Upper lobe of left lung (tissue), 6 donors: ENCODE measurements at regions not wholly inside any gene's neighbourhood (a gene's known extent, or its start where the extent isn't known, plus 50 kb on each side); places are given as distances from the start of the nearest gene placed in this dataset.

Experiments used
- ATAC-seq, 2 donors: fragments of 200-7000 bp; cut with Tn5 transposase; one replicate each; pipeline ENCODE4 v1.9.1; 2022; ENCODE audit warnings: mild to moderate bottlenecking in 2 of 2, moderate library complexity in 2 of 2; ENCODE audit not compliant: low FRiP score in 2 of 2
- DNase-seq, 2 donors: peaks; one replicate each; pipeline ENCODE4 v3.0.0-alpha.2; 2019 to 2020
- H3K27ac ChIP-seq, 4 donors: fragments of 200-600 bp; sonication (generic); one replicate each; pipeline ENCODE4 v1.5.1; 2016 to 2019
- H3K27me3 ChIP-seq, 4 donors: fragments of 200-600 bp; sonication (generic); one replicate each; pipeline ENCODE4 v1.5.1; 2017 to 2019
- H3K36me3 ChIP-seq, 4 donors: fragments of 200-600 bp; sonication (generic); one replicate each; pipeline ENCODE4 v1.5.1; 2016 to 2019
- H3K4me1 ChIP-seq, 4 donors: fragments of 200-600 bp; sonication (generic); one replicate each; pipeline ENCODE4 v1.5.1; 2018 to 2019
- H3K4me3 ChIP-seq, 4 donors: fragments of 200-600 bp; sonication (generic); one replicate each; pipeline ENCODE4 v1.5.1; 2017 to 2019; ENCODE audit warnings: mild to moderate bottlenecking in 2 of 4, moderate library complexity in 1 of 4
- H3K9me3 ChIP-seq, 4 donors: fragments of 200-600 bp; sonication (generic); one replicate each; pipeline ENCODE4 v1.5.1; 2018 to 2019
- EP300 ChIP-seq, 4 donors: sonication (generic); formaldehyde crosslinking; IDR thresholded peaks; one replicate each; pipeline ENCODE4 v1.5.1; 2017; ENCODE audit warnings: antibody characterized with exemption in 4 of 4, control low read depth in 2 of 4
- POLR2A ChIP-seq, 4 donors: fragments of 450-650 bp; IDR thresholded peaks; one replicate each; pipeline ENCODE4 v1.5.1; 2016 to 2017; ENCODE audit warnings: antibody characterized with exemption in 4 of 4, mild to moderate bottlenecking in 2 of 4
- POLR2AphosphoS5 ChIP-seq, 2 donors: sonication (generic); formaldehyde crosslinking; IDR thresholded peaks; one replicate each; pipeline ENCODE4 v1.5.1; 2017; ENCODE audit warnings: antibody characterized with exemption in 2 of 2
- WGBS, 2 donors: methylation state at CpG; one replicate each; pipeline ENCODE4 v1.1.5; 2017 to 2018; 5-methylcytosine and 5-hydroxymethylcytosine counted together
- TF ChIP-seq, protein P1 (sequence below), 6 experiments: fragments of 450-650 bp in 4 of 6; fragments of 200-600 bp in 2 of 6; sonication (generic) in 2 of 6; IDR thresholded peaks; one replicate each; pipeline ENCODE4 v1.5.1; 2016 to 2019; ENCODE audit warnings: antibody characterized with exemption in 6 of 6
- donor health status: DM: no; HTN: no; CAD: no; lungs with moderate emphysema.
- donor health status: DM: no; HTN: yes; CAD: no; lungs with severe emphysema.

GRCh38 chr6:43980004-43980795 lies 147.1 kb downstream of the MRPL14 start:
- ATAC-seq (peak in 1 of 2 donors; percentile 54), DNase-seq (peak in 1 of 2 donors; percentile 67)
- Histone ChIP-seq H3K27me3 (no peaks in the 10 kb centered on the region), H3K4me3 (no peak overlapping the region), H3K9me3 (no peaks in the 10 kb centered on the region), H3K4me1 (peaks cover 0 to 6% (median 3%) of the 10 kb centered on the region in 4 donors), H3K36me3 (no peaks in the 10 kb centered on the region), H3K27ac (no peak overlapping the region)
- 75 to 76% methylated on average over 12 of the region's 12 CpGs for WGBS, 2 donors
- TF ChIP-seq POLR2A (IDR thresholded peaks at IDR 0.05) (no peak), EP300 (IDR thresholded peaks at IDR 0.05) (no peak), POLR2AphosphoS5 (IDR thresholded peaks at IDR 0.05) (no peak)
- TF ChIP-seq, protein P1, sequence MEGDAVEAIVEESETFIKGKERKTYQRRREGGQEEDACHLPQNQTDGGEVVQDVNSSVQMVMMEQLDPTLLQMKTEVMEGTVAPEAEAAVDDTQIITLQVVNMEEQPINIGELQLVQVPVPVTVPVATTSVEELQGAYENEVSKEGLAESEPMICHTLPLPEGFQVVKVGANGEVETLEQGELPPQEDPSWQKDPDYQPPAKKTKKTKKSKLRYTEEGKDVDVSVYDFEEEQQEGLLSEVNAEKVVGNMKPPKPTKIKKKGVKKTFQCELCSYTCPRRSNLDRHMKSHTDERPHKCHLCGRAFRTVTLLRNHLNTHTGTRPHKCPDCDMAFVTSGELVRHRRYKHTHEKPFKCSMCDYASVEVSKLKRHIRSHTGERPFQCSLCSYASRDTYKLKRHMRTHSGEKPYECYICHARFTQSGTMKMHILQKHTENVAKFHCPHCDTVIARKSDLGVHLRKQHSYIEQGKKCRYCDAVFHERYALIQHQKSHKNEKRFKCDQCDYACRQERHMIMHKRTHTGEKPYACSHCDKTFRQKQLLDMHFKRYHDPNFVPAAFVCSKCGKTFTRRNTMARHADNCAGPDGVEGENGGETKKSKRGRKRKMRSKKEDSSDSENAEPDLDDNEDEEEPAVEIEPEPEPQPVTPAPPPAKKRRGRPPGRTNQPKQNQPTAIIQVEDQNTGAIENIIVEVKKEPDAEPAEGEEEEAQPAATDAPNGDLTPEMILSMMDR (IDR thresholded peaks at IDR 0.05), result no peak

DNA sequence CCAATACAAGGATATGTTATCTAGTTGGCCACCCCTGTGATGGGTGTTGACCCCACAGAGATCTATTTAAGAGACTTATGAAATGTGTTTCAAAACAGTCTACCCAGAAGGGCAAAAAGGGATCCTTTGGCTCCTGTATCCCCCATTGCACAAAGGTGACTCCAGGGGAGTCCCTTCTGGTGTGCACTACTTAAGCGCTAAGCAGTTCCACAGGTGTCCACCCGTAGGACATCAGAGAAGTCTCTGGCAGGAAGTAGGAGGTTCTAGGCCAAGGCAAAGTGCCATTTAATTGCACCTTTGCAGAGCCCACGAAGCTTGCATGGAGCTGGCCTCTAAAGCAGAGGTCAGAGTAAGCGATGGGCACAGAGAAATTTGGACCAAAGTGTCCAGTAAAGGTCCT lies 147.7 kb downstream of the MRPL14 start:
- no peak overlapping the region for H3K4me3 ChIP-seq
- peak in 1 of 2 donors; percentile 10 for DNase-seq
- H3K9me3 ChIP-seq, result no peaks in the 10 kb centered on the region
- TF ChIP-seq POLR2AphosphoS5 (IDR thresholded peaks at IDR 0.05) (no peak), POLR2A (IDR thresholded peaks at IDR 0.05) (no peak), EP300 (IDR thresholded peaks at IDR 0.05) (no peak)
- TF ChIP-seq, protein P1 (IDR thresholded peaks at IDR 0.05), result no peak
- H3K27me3 ChIP-seq, result no peaks in the 10 kb centered on the region
- H3K4me1 ChIP-seq, result peaks cover 0 to 6% (median 3%) of the 10 kb centered on the region in 4 donors
- WGBS, 2 donors, result 66 to 73% methylated on average over 4 of the region's 4 CpGs
- no peak overlapping the region for H3K27ac ChIP-seq
- ATAC-seq, result no peak
- H3K36me3 ChIP-seq, result no peaks in the 10 kb centered on the region

- peaks cover 0 to 7% (median 3%) of the 10 kb centered on the region in 4 donors for H3K4me1 ChIP-seq
- DNase-seq, result peak in 1 of 2 donors; percentile 22
Measured at GRCh38 chr6:43978473-43979346, 148.5 kb downstream of the MRPL14 start.

DNA sequence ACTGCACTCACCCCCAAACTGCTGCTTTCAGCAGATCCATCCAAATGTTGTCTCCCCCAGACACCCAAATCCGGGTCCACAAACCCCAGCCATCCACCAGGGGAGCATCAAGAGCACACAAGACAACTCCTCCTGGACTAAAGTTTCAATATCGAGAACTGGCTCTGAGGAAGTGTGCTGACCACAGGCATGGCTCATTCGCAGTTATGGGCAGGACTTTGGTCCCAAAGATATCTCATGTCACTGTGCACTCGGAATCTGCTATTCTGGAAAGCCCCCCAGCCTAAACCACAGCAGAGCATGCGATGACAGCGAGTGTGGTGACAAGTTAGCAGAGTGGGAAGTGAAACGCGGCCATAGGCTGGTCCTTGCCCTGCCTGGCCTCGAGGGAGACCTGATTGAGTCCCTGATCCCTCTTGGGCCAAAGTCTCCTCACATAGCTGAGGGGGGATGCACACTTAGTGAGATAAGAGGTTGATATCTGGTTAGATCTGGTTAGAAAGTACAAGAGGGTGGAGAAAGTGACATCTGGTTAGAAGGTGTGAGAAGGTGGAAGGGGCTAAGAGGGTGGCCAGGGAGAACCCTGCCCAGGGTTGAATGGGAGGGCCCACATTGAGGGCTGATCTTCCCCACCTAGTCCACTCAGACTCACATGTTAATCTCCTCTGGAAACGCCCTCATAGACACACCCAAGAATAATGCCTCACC lies 149.7 kb downstream of the MRPL14 start:
- Histone ChIP-seq H3K27ac (no peak overlapping the region), H3K4me1 (peaks cover 8 to 18% (median 14%) of the 10 kb centered on the region in 4 donors), H3K36me3 (no peaks in the 10 kb centered on the region), H3K9me3 (no peaks in the 10 kb centered on the region), H3K4me3 (no peak overlapping the region), H3K27me3 (no peaks in the 10 kb centered on the region)
- TF ChIP-seq EP300 (IDR thresholded peaks at IDR 0.05) (no peak), POLR2AphosphoS5 (IDR thresholded peaks at IDR 0.05) (no peak), POLR2A (IDR thresholded peaks at IDR 0.05) (no peak)
- TF ChIP-seq, protein P1 (IDR thresholded peaks at IDR 0.05), result no peak
- no peak for ATAC-seq
- WGBS, 2 donors, result 52 to 57% methylated on average over 10 of the region's 10 CpGs
- peak in 1 of 2 donors; percentile 20 for DNase-seq

More at GRCh38 chr6:43978473-43979346, 148.5 kb downstream of the MRPL14 start:
- TF ChIP-seq, protein P1 (IDR thresholded peaks at IDR 0.05), result no peak
- TF ChIP-seq POLR2AphosphoS5 (IDR thresholded peaks at IDR 0.05), result no peak
- TF ChIP-seq EP300 (IDR thresholded peaks at IDR 0.05), result no peak
- TF ChIP-seq POLR2A (IDR thresholded peaks at IDR 0.05), result no peak
- H3K36me3 ChIP-seq, result no peaks in the 10 kb centered on the region
- WGBS, 2 donors, result 68 to 87% methylated on average over 5 to 13 of the region's 13 CpGs
- no peaks in the 10 kb centered on the region for H3K9me3 ChIP-seq
- no peak for ATAC-seq
- no peaks in the 10 kb centered on the region for H3K27me3 ChIP-seq
- H3K27ac ChIP-seq, result no peak overlapping the region
- H3K4me3 ChIP-seq, result no peak overlapping the region
